ENCODE measurements at regions not wholly inside any gene's neighbourhood (a gene's known extent, or its start where the extent isn't known, plus 50 kb on each side); places are given as distances from the start of the nearest gene placed in this dataset.

DNA sequence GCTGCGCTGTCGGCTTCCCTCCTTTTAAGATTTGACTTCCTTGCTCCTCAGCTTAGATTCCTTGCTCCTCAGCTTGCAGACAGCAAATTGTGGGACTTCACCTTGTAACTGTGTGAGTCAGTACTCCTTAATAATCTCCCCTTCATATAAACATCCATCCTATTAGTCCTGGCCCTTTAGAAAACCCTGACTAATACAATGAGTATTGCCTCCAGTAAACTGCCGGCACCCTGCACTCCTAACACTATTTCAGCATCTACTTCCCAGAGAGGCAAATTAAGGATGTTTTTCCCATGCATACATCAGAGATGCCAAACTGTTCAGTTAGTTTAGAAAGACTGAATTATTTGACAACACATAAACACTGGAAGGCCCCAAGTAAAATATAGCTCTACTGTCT, 611.3 kb upstream of the TMEM132C start (continued):
- TF ChIP-seq ZNF331 (CRISPR knock-in tag; IDR thresholded peaks at IDR 0.05; ENCODE audit: low read depth), result no peak
- no peak for TF ChIP-seq EZH2phosphoT487 (IDR thresholded peaks at IDR 0.05; ENCODE audit: unreplicated experiment)
- TF ChIP-seq, protein P1, sequence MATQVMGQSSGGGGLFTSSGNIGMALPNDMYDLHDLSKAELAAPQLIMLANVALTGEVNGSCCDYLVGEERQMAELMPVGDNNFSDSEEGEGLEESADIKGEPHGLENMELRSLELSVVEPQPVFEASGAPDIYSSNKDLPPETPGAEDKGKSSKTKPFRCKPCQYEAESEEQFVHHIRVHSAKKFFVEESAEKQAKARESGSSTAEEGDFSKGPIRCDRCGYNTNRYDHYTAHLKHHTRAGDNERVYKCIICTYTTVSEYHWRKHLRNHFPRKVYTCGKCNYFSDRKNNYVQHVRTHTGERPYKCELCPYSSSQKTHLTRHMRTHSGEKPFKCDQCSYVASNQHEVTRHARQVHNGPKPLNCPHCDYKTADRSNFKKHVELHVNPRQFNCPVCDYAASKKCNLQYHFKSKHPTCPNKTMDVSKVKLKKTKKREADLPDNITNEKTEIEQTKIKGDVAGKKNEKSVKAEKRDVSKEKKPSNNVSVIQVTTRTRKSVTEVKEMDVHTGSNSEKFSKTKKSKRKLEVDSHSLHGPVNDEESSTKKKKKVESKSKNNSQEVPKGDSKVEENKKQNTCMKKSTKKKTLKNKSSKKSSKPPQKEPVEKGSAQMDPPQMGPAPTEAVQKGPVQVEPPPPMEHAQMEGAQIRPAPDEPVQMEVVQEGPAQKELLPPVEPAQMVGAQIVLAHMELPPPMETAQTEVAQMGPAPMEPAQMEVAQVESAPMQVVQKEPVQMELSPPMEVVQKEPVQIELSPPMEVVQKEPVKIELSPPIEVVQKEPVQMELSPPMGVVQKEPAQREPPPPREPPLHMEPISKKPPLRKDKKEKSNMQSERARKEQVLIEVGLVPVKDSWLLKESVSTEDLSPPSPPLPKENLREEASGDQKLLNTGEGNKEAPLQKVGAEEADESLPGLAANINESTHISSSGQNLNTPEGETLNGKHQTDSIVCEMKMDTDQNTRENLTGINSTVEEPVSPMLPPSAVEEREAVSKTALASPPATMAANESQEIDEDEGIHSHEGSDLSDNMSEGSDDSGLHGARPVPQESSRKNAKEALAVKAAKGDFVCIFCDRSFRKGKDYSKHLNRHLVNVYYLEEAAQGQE (IDR thresholded peaks at IDR 0.05; ENCODE audit: unreplicated experiment), result no peak

DNA sequence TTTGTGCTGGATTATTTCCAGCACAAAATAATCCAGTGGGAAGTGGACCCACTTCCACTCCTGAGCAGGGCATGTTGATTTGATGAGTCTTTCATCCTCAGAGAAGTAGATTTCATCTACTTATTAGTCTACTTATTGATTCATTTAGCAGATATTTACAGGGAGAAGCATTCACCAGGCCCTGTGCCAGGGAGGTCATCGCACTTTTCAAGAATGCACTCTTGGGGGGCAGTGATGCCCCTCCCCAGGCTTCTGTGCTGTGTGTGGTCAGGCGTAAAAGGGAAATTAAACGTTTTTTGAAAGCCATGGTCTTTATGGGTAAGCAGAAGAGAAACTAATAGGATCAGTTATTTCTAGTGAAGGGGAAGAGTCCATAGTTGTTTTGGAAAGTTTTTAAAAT, 610.7 kb upstream of the TMEM132C start:
- Histone ChIP-seq H3K36me3 (ENCODE audit: insufficient read depth) (no peaks in the 10 kb centered on the region), H2AFZ (no peak overlapping the region), H3K79me2 (replicated peaks; ENCODE audit: insufficient read depth) (no peaks in the 10 kb centered on the region), H3K27me3 (ENCODE audit: insufficient read depth) (no peaks in the 10 kb centered on the region), H3K4me3 (no peak overlapping the region), H3K9me2 (ENCODE audit: insufficient read depth) (no peaks in the 10 kb centered on the region; the same call in 1 of the 2 replicates), H3K27ac (ENCODE audit: low read depth) (no peak overlapping the region), H3K4me2 (no peak overlapping the region), H3K4me1 (ENCODE audit: insufficient read depth) (no peaks in the 10 kb centered on the region), H3F3A (replicated peaks; ENCODE audit: low read depth) (no peaks in the 10 kb centered on the region), H4K20me1 (replicated peaks; ENCODE audit: insufficient read depth) (no peaks in the 10 kb centered on the region)
- no peak for ATAC-seq
- H3K9me3 Mint-ChIP-seq, result peaks cover 97% of the 10 kb centered on the region
- no peak overlapping the region for H3K4me3 Mint-ChIP-seq
- no peaks in the 10 kb centered on the region for H3K4me1 Mint-ChIP-seq
- H3K27ac Mint-ChIP-seq, result no peak overlapping the region
- H3K27me3 Mint-ChIP-seq (ENCODE audit: insufficient read depth, low read depth, poor library complexity), result peaks cover 3% of the 10 kb centered on the region
- DNase-seq (ENCODE audit: low spot score), result no peak
- peaks cover 49% of the 10 kb centered on the region for H3K36me3 Mint-ChIP-seq (ENCODE audit: low read depth)
- no peak for TF ChIP-seq STAT1 (IDR thresholded peaks at IDR 0.05; ENCODE audit: unreplicated experiment)
- TF ChIP-seq, protein P1 (IDR thresholded peaks at IDR 0.05; ENCODE audit: unreplicated experiment), result no peak
- no peak for TF ChIP-seq JUNB (IDR thresholded peaks at IDR 0.05; ENCODE audit: unreplicated experiment)
- no peak for TF ChIP-seq ZNF114 (CRISPR knock-in tag; IDR thresholded peaks at IDR 0.05)
- TF ChIP-seq, protein P2, sequence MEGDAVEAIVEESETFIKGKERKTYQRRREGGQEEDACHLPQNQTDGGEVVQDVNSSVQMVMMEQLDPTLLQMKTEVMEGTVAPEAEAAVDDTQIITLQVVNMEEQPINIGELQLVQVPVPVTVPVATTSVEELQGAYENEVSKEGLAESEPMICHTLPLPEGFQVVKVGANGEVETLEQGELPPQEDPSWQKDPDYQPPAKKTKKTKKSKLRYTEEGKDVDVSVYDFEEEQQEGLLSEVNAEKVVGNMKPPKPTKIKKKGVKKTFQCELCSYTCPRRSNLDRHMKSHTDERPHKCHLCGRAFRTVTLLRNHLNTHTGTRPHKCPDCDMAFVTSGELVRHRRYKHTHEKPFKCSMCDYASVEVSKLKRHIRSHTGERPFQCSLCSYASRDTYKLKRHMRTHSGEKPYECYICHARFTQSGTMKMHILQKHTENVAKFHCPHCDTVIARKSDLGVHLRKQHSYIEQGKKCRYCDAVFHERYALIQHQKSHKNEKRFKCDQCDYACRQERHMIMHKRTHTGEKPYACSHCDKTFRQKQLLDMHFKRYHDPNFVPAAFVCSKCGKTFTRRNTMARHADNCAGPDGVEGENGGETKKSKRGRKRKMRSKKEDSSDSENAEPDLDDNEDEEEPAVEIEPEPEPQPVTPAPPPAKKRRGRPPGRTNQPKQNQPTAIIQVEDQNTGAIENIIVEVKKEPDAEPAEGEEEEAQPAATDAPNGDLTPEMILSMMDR (conservative IDR thresholded peaks at IDR 0.05; ENCODE audit: low read depth in 2 of 2), result no peak
- TF ChIP-seq POLR2AphosphoS5 (IDR thresholded peaks at IDR 0.05; ENCODE audit: low read depth), result no peak
- no peak for TF ChIP-seq NANOG (IDR thresholded peaks at IDR 0.05; ENCODE audit: borderline replicate concordance)
- no peak for TF ChIP-seq EZH2phosphoT487 (IDR thresholded peaks at IDR 0.05; ENCODE audit: unreplicated experiment)
- no peak for TF ChIP-seq CREB1 (CRISPR knock-in tag; IDR thresholded peaks at IDR 0.05; ENCODE audit: low read depth)
- TF ChIP-seq, protein P3, sequence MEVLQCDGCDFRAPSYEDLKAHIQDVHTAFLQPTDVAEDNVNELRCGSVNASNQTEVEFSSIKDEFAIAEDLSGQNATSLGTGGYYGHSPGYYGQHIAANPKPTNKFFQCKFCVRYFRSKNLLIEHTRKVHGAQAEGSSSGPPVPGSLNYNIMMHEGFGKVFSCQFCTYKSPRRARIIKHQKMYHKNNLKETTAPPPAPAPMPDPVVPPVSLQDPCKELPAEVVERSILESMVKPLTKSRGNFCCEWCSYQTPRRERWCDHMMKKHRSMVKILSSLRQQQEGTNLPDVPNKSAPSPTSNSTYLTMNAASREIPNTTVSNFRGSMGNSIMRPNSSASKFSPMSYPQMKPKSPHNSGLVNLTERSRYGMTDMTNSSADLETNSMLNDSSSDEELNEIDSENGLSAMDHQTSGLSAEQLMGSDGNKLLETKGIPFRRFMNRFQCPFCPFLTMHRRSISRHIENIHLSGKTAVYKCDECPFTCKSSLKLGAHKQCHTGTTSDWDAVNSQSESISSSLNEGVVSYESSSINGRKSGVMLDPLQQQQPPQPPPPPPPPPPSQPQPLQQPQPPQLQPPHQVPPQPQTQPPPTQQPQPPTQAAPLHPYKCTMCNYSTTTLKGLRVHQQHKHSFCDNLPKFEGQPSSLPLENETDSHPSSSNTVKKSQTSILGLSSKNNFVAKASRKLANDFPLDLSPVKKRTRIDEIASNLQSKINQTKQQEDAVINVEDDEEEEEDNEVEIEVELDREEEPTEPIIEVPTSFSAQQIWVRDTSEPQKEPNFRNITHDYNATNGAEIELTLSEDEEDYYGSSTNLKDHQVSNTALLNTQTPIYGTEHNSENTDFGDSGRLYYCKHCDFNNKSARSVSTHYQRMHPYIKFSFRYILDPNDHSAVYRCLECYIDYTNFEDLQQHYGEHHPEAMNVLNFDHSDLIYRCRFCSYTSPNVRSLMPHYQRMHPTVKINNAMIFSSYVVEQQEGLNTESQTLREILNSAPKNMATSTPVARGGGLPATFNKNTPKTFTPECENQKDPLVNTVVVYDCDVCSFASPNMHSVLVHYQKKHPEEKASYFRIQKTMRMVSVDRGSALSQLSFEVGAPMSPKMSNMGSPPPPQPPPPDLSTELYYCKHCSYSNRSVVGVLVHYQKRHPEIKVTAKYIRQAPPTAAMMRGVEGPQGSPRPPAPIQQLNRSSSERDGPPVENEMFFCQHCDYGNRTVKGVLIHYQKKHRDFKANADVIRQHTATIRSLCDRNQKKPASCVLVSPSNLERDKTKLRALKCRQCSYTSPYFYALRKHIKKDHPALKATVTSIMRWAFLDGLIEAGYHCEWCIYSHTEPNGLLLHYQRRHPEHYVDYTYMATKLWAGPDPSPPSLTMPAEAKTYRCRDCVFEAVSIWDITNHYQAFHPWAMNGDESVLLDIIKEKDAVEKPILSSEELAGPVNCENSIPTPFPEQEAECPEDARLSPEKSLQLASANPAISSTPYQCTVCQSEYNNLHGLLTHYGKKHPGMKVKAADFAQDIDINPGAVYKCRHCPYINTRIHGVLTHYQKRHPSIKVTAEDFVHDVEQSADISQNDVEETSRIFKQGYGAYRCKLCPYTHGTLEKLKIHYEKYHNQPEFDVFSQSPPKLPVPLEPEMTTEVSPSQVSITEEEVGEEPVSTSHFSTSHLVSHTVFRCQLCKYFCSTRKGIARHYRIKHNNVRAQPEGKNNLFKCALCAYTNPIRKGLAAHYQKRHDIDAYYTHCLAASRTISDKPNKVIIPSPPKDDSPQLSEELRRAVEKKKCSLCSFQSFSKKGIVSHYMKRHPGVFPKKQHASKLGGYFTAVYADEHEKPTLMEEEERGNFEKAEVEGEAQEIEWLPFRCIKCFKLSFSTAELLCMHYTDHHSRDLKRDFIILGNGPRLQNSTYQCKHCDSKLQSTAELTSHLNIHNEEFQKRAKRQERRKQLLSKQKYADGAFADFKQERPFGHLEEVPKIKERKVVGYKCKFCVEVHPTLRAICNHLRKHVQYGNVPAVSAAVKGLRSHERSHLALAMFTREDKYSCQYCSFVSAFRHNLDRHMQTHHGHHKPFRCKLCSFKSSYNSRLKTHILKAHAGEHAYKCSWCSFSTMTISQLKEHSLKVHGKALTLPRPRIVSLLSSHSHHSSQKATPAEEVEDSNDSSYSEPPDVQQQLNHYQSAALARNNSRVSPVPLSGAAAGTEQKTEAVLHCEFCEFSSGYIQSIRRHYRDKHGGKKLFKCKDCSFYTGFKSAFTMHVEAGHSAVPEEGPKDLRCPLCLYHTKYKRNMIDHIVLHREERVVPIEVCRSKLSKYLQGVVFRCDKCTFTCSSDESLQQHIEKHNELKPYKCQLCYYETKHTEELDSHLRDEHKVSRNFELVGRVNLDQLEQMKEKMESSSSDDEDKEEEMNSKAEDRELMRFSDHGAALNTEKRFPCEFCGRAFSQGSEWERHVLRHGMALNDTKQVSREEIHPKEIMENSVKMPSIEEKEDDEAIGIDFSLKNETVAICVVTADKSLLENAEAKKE (CRISPR knock-in tag; IDR thresholded peaks at IDR 0.05), result no peak
